Activated CD4-positive, alpha-beta T cell treated with anti-CD3 and anti-CD28 coated beads for 36 hours (primary cell): ENCODE measurements at regions not wholly inside any gene's neighbourhood (a gene's known extent, or its start where the extent isn't known, plus 50 kb on each side); places are given as distances from the start of the nearest gene placed in this dataset.
"Not testable (repeated sequence)": the region's sequence is repeated elsewhere in the genome, so short reads cannot be mapped to it uniquely, and the experiment has no call there.

Source experiments
- ATAC-seq: fragments of 200-7000 bp; cut with Tn5 transposase; one replicate; pipeline ENCODE4 v1.10.0; 2021; ENCODE audit warnings: mild to moderate bottlenecking, moderate library complexity
- CTCF ChIA-PET: fragments of 350-600 bp; sonication (Branson Sonifier 250); formaldehyde crosslinking; loops from one replicate; lab custom pipeline; 2021; ENCODE audit warnings: antibody characterized with exemption; lab: Charles Lee
- POLR2A ChIA-PET: fragments of 350-600 bp; sonication (Branson Sonifier 250); formaldehyde crosslinking; loops from one replicate; lab custom pipeline; 2021; ENCODE audit warnings: antibody characterized with exemption, inconsistent platforms; lab: Charles Lee
- DNase-seq: peaks from one replicate; pipeline ENCODE4 v3.0.0-alpha.2; 2020
- H3K27ac Mint-ChIP-seq: one replicate; pipeline ENCODE4 v1.8.0; 2021; ENCODE audit warnings: mixed read lengths
- H3K27me3 Mint-ChIP-seq: one replicate; pipeline ENCODE4 v1.8.0; 2021; ENCODE audit warnings: mixed read lengths
- H3K36me3 Mint-ChIP-seq: one replicate; pipeline ENCODE4 v1.8.0; 2021; ENCODE audit warnings: low read depth, mixed read lengths
- H3K4me1 Mint-ChIP-seq: one replicate; pipeline ENCODE4 v1.8.0; 2021; ENCODE audit warnings: mixed read lengths
- H3K4me3 Mint-ChIP-seq: one replicate; pipeline ENCODE4 v1.8.0; 2021; ENCODE audit warnings: mild to moderate bottlenecking, moderate library complexity, mixed read lengths
- H3K9me3 Mint-ChIP-seq: one replicate; pipeline ENCODE4 v1.8.0; 2021; ENCODE audit warnings: low read depth, mixed read lengths
- intact Hi-C, 2 experiments: fragments of 100-400 bp; cut with DNase I in 1 of 2; cut with micrococcal nuclease in 1 of 2; formaldehyde crosslinking; loops; one replicate each; pipeline versions ENCODE4 v1.14.2 to v1.15.1; 2022 to 2024; cut with DNase I, micrococcal nuclease

- ChIA-PET POLR2A (no interaction called here), CTCF (interaction anchor here (0.5 to 1.6 kb wide), 21 partner anchors 8 to 629 kb away, joined by 3 to 7 read pairs (median 3); partner anchors contain the start of gene FOXB1)
- H3K36me3 Mint-ChIP-seq: no peaks in the 10 kb centered on the region
- H3K9me3 Mint-ChIP-seq: no peaks in the 10 kb centered on the region
- no peak overlapping the region for H3K4me3 Mint-ChIP-seq
- ATAC-seq (peak; percentile 44), DNase-seq (peak; percentile 48)
- intact Hi-C loops: loop anchor here (1.0 to 5.0 kb wide), 8 partner anchors 51 to 489 kb away; no protein-coding TSS in a partner anchor
- H3K4me1 Mint-ChIP-seq: no peaks in the 10 kb centered on the region
- no peak overlapping the region for H3K27ac Mint-ChIP-seq
- peaks cover 24% of the 10 kb centered on the region for H3K27me3 Mint-ChIP-seq
These were observed 175.8 kb downstream of the FOXB1 start for GRCh38 chr15:60179786-60180391.

- H3K9me3 Mint-ChIP-seq, H3K36me3 Mint-ChIP-seq, ATAC-seq, DNase-seq, H3K4me1 Mint-ChIP-seq, H3K27ac Mint-ChIP-seq, H3K4me3 Mint-ChIP-seq, POLR2A ChIA-PET: not testable (repeated sequence)
- H3K27me3 Mint-ChIP-seq: peaks cover 23% of the 10 kb centered on the region
- CTCF ChIA-PET: interaction anchor here (1.0 kb wide), 1 partner anchor 145 kb away, joined by 4 read pairs; no protein-coding TSS in a partner anchor
- intact Hi-C loops: loop anchor here in 1 of 2 experiments (2.0 to 5.0 kb wide), 3 partner anchors 53 to 430 kb away; no protein-coding TSS in a partner anchor
These were observed 177.8 kb downstream of the FOXB1 start for GRCh38 chr15:60181957-60182356.

DNA sequence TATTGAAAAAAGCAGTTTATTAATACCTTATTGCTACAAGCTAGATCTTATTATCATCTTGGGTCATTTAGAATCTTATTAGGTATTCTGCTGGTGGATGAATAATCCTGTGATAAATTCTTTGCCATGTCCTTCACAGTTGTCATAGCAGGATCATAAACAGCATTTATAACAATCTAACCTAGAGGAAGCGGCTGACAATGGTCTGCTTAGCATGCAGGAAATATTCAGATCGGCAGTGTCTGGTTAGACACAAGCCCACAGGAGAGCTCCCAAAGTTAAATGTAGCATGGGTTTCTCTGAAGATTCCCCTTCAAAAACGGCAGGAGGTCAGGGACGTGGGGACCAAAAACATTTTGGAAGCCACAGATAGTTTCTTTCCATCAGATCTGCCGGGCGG lies 179.3 kb downstream of the FOXB1 start:
- DNase-seq (no peak), ATAC-seq (no peak)
- Mint-ChIP-seq H3K27me3 (peaks cover 14% of the 10 kb centered on the region), H3K4me3 (no peak overlapping the region), H3K27ac (no peak overlapping the region), H3K36me3 (no peaks in the 10 kb centered on the region), H3K4me1 (no peaks in the 10 kb centered on the region), H3K9me3 (no peaks in the 10 kb centered on the region)
- CTCF ChIA-PET: interaction anchor here (0.7 kb wide), 2 partner anchors 98 to 154 kb away, joined by 3 read pairs; no protein-coding TSS in a partner anchor
- POLR2A ChIA-PET: no interaction called here
- intact Hi-C loops: loop anchor here in 1 of 2 experiments (5.0 kb wide), 1 partner anchor 431 kb away; no protein-coding TSS in a partner anchor

- H3K27ac Mint-ChIP-seq: no peak overlapping the region
- CTCF ChIA-PET: no interaction called here
- H3K4me3 Mint-ChIP-seq: no peak overlapping the region
- H3K27me3 Mint-ChIP-seq: peaks cover 16% of the 10 kb centered on the region
- H3K4me1 Mint-ChIP-seq: no peaks in the 10 kb centered on the region
- ATAC-seq (no peak), DNase-seq (no peak)
- H3K36me3 Mint-ChIP-seq: no peaks in the 10 kb centered on the region
- POLR2A ChIA-PET: no interaction called here
- H3K9me3 Mint-ChIP-seq: no peaks in the 10 kb centered on the region
- intact Hi-C loops: loop anchor here in 1 of 2 experiments (5.0 kb wide), 1 partner anchor 432 kb away; no protein-coding TSS in a partner anchor
These were observed 180.5 kb downstream of the FOXB1 start for GRCh38 chr15:60184579-60184978.

DNA sequence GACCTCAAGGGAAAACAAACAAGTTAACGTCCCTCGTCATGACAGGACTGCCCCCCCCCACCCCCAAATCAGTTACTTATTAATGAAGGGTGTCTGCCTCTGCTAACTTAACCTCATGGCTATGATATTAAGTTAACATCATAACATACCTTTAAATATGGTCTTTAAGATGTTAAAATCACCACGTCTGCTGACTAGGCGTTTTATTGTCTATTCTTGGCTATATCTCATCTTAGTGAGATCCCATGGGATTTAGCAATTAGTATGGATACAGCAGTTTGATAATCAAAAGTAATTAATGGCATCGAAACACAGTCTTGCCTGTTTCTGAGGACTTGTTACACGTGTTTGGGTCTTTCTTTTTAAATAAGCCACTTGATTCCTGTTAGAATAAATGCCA lies 186.9 kb downstream of the FOXB1 start:
- Mint-ChIP-seq H3K36me3 (no peaks in the 10 kb centered on the region), H3K27ac (no peak overlapping the region), H3K9me3 (no peaks in the 10 kb centered on the region), H3K4me3 (no peak overlapping the region), H3K4me1 (no peaks in the 10 kb centered on the region), H3K27me3 (peaks cover 17% of the 10 kb centered on the region)
- DNase-seq (no peak), ATAC-seq (no peak)
- CTCF ChIA-PET: no interaction called here
- intact Hi-C loops: no loop called here
- POLR2A ChIA-PET: no interaction called here

DNA sequence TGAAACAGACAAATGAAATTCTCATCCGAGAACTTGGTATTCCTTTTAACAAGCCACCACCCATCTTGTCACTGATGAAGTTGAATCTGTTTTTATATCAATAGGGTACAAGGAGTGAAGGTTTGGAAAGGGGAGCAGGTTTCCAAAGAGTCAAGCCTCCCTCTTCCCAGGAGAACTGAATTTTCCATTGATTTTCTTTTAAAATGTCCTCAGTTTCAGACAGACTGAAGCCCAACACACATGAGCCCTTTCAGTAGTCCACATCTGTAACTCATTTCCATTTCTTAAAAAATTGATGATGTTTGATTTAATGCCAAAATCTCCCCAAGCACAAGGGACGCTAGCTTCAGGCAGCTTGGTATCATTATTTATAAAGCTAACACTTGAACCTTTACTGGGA lies 187.7 kb downstream of the FOXB1 start:
- CTCF ChIA-PET: interaction anchor here (1.0 to 1.3 kb wide), 2 partner anchors 41 to 1260 kb away, joined by 3 read pairs; no protein-coding TSS in a partner anchor
- no peak overlapping the region for H3K4me3 Mint-ChIP-seq
- peaks cover 22% of the 10 kb centered on the region for H3K27me3 Mint-ChIP-seq
- POLR2A ChIA-PET: no interaction called here
- ATAC-seq: no peak
- no peak for DNase-seq
- no peaks in the 10 kb centered on the region for H3K9me3 Mint-ChIP-seq
- intact Hi-C loops: no loop called here
- H3K36me3 Mint-ChIP-seq: no peaks in the 10 kb centered on the region
- H3K27ac Mint-ChIP-seq: no peak overlapping the region
- no peaks in the 10 kb centered on the region for H3K4me1 Mint-ChIP-seq

GRCh38 chr15:60195611-60196010 lies 191.5 kb downstream of the FOXB1 start:
- intact Hi-C loops: no loop called here
- DNase-seq (no peak), ATAC-seq (no peak)
- Mint-ChIP-seq H3K4me1 (no peaks in the 10 kb centered on the region), H3K9me3 (no peaks in the 10 kb centered on the region), H3K27ac (no peak overlapping the region), H3K36me3 (no peaks in the 10 kb centered on the region), H3K4me3 (no peak overlapping the region), H3K27me3 (peaks cover 38% of the 10 kb centered on the region)
- CTCF ChIA-PET: interaction anchor here (0.6 to 1.9 kb wide), 2 partner anchors 13 to 15 kb away, joined by 5 to 7 read pairs; no protein-coding TSS in a partner anchor
- POLR2A ChIA-PET: no interaction called here

GRCh38 chr15:60204131-60204885 lies 193.5 kb downstream of the ANXA2 start:
- Mint-ChIP-seq H3K4me1 (no peaks in the 10 kb centered on the region), H3K9me3 (no peaks in the 10 kb centered on the region), H3K27me3 (peaks cover 29% of the 10 kb centered on the region), H3K4me3 (no peak overlapping the region), H3K27ac (no peak overlapping the region), H3K36me3 (no peaks in the 10 kb centered on the region)
- POLR2A ChIA-PET: no interaction called here
- DNase-seq: no peak
- intact Hi-C loops: no loop called here
- CTCF ChIA-PET: no interaction called here
- no peak for ATAC-seq

GRCh38 chr15:60208709-60209108 lies 189.1 kb downstream of the ANXA2 start:
- Mint-ChIP-seq H3K36me3 (no peaks in the 10 kb centered on the region), H3K9me3 (no peaks in the 10 kb centered on the region), H3K4me3 (no peak overlapping the region), H3K27ac (no peak overlapping the region), H3K27me3 (peaks cover 15% of the 10 kb centered on the region), H3K4me1 (no peaks in the 10 kb centered on the region)
- ChIA-PET POLR2A (no interaction called here), CTCF (interaction anchor here (1.3 kb wide), 1 partner anchor 118 kb away, joined by 6 read pairs; no protein-coding TSS in a partner anchor)
- intact Hi-C loops: no loop called here
- no peak for ATAC-seq
- DNase-seq: no peak

DNA sequence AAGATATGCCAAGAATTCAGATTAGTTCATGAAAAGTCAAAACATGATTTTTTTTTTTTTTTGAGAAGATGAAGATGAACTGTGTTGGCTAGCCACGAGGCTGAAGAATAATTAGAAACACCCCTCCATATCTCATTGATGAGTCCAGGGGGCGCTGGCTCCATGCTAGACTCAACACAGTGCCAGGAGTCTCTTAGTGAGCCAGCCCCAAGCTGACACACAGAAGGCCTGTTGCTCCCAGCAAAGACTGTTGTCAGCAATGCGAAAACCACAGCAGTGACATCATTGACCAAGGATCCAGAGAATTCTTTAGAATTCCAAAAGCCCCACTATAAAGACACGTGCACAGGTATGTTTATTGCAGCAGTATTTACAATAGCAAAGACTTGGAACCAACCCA lies 185.2 kb downstream of the ANXA2 start:
- intact Hi-C loops: no loop called here
- POLR2A ChIA-PET: no interaction called here
- no peak for DNase-seq
- Mint-ChIP-seq H3K27me3 (peaks cover 7% of the 10 kb centered on the region), H3K27ac (no peak overlapping the region), H3K4me1 (no peaks in the 10 kb centered on the region), H3K4me3 (no peak overlapping the region), H3K9me3 (no peaks in the 10 kb centered on the region), H3K36me3 (no peaks in the 10 kb centered on the region)
- ATAC-seq: no peak
- CTCF ChIA-PET: interaction anchor here (0.6 to 1.2 kb wide), 4 partner anchors 23 to 693 kb away, joined by 3 to 4 read pairs (median 3); no protein-coding TSS in a partner anchor

- DNase-seq (no peak), ATAC-seq (no peak)
- Mint-ChIP-seq H3K27me3 (peaks cover 6% of the 10 kb centered on the region), H3K9me3 (no peaks in the 10 kb centered on the region), H3K27ac (no peak overlapping the region), H3K36me3 (no peaks in the 10 kb centered on the region), H3K4me3 (no peak overlapping the region), H3K4me1 (no peaks in the 10 kb centered on the region)
- intact Hi-C loops: no loop called here
- POLR2A ChIA-PET: no interaction called here
- CTCF ChIA-PET: interaction anchor here (1.0 kb wide), 1 partner anchor 113 kb away, joined by 5 read pairs; no protein-coding TSS in a partner anchor
These were observed 184.3 kb downstream of the ANXA2 start for GRCh38 chr15:60213377-60214000.
